ENCODE measurements at regions not wholly inside any gene's neighbourhood (a gene's known extent, or its start where the extent isn't known, plus 50 kb on each side); places are given as distances from the start of the nearest gene placed in this dataset.

GRCh38 chr10:108241166-108241565, 1076.7 kb upstream of the SORCS1 start:
- WGBS (ENCODE audit: low lambda C conversion rate, missing lambda C conversion rate), result 51% methylated on average over 1 of the region's 1 CpG
- H4K20me1 ChIP-seq (ENCODE audit: insufficient read depth, poor library complexity, severe bottlenecking), result no peaks in the 10 kb centered on the region
- no peaks in the 10 kb centered on the region for H3K79me2 ChIP-seq
- H3K36me3 ChIP-seq (replicated peaks; ENCODE audit: insufficient read depth, low read depth), result no peaks in the 10 kb centered on the region
- no peak overlapping the region for H2AFZ ChIP-seq
- TF ChIP-seq EZH2phosphoT487 (IDR thresholded peaks at IDR 0.05; ENCODE audit: low read depth, severe bottlenecking, unreplicated experiment) (no peak), CTCF (IDR thresholded peaks at IDR 0.05; ENCODE audit: poor library complexity) (no peak), EZH2 (IDR thresholded peaks at IDR 0.05; ENCODE audit: borderline replicate concordance) (no peak)
- H3K4me2 ChIP-seq, result no peak overlapping the region
- H3K27ac ChIP-seq, result no peak overlapping the region
- no peak for DNase-seq (ENCODE audit: low spot score)
- H3K9me3 ChIP-seq (ENCODE audit: low read depth), result no peaks in the 10 kb centered on the region
- H3K9me2 ChIP-seq (replicated peaks; ENCODE audit: insufficient read depth), result no peaks in the 10 kb centered on the region
- no peaks in the 10 kb centered on the region for H3K4me1 ChIP-seq (ENCODE audit: insufficient read depth)
- no peaks in the 10 kb centered on the region for H3K27me3 ChIP-seq
- no peak overlapping the region for H3K4me3 ChIP-seq

- 87% methylated on average over 1 of the region's 1 CpG for WGBS (ENCODE audit: low lambda C conversion rate, missing lambda C conversion rate)
- no peaks in the 10 kb centered on the region for H4K20me1 ChIP-seq (ENCODE audit: insufficient read depth, poor library complexity, severe bottlenecking)
- H3K27me3 ChIP-seq, result no peaks in the 10 kb centered on the region
- no peak overlapping the region for H3K4me3 ChIP-seq
- H3K36me3 ChIP-seq (replicated peaks; ENCODE audit: insufficient read depth, low read depth), result no peaks in the 10 kb centered on the region
- no peak overlapping the region for H3K27ac ChIP-seq
- no peak for DNase-seq (ENCODE audit: low spot score)
- TF ChIP-seq CTCF (IDR thresholded peaks at IDR 0.05; ENCODE audit: poor library complexity) (no peak), EZH2 (IDR thresholded peaks at IDR 0.05; ENCODE audit: borderline replicate concordance) (no peak), EZH2phosphoT487 (IDR thresholded peaks at IDR 0.05; ENCODE audit: low read depth, severe bottlenecking, unreplicated experiment) (no peak)
- H3K4me1 ChIP-seq (ENCODE audit: insufficient read depth), result peaks cover 8% of the 10 kb centered on the region
- no peak overlapping the region for H2AFZ ChIP-seq
- no peaks in the 10 kb centered on the region for H3K9me2 ChIP-seq (replicated peaks; ENCODE audit: insufficient read depth)
- H3K9me3 ChIP-seq (ENCODE audit: low read depth), result no peaks in the 10 kb centered on the region
- no peaks in the 10 kb centered on the region for H3K79me2 ChIP-seq
- H3K4me2 ChIP-seq, result no peak overlapping the region
Observed at GRCh38 chr10:108238261-108238660, 1073.8 kb upstream of the SORCS1 start.

- Histone ChIP-seq H3K27ac (no peak overlapping the region), H3K4me2 (no peak overlapping the region), H3K9me3 (ENCODE audit: low read depth) (no peaks in the 10 kb centered on the region), H3K79me2 (no peaks in the 10 kb centered on the region), H3K4me1 (ENCODE audit: insufficient read depth) (peaks cover 11% of the 10 kb centered on the region), H3K36me3 (replicated peaks; ENCODE audit: insufficient read depth, low read depth) (no peaks in the 10 kb centered on the region), H3K9me2 (replicated peaks; ENCODE audit: insufficient read depth) (no peaks in the 10 kb centered on the region), H4K20me1 (ENCODE audit: insufficient read depth, poor library complexity, severe bottlenecking) (no peaks in the 10 kb centered on the region), H3K27me3 (no peaks in the 10 kb centered on the region), H2AFZ (no peak overlapping the region), H3K4me3 (no peak overlapping the region)
- no peak for DNase-seq (ENCODE audit: low spot score)
- 73% methylated on average over 5 of the region's 5 CpGs for WGBS (ENCODE audit: low lambda C conversion rate, missing lambda C conversion rate)
- TF ChIP-seq EZH2phosphoT487 (IDR thresholded peaks at IDR 0.05; ENCODE audit: low read depth, severe bottlenecking, unreplicated experiment) (no peak), EZH2 (IDR thresholded peaks at IDR 0.05; ENCODE audit: borderline replicate concordance) (no peak), CTCF (IDR thresholded peaks at IDR 0.05; ENCODE audit: poor library complexity) (no peak)
Observed at GRCh38 chr10:108230478-108231170, 1066.1 kb upstream of the SORCS1 start.
